ENCODE measurements at regions not wholly inside any gene's neighbourhood (a gene's known extent, or its start where the extent isn't known, plus 50 kb on each side); places are given as distances from the start of the nearest gene placed in this dataset.

DNA sequence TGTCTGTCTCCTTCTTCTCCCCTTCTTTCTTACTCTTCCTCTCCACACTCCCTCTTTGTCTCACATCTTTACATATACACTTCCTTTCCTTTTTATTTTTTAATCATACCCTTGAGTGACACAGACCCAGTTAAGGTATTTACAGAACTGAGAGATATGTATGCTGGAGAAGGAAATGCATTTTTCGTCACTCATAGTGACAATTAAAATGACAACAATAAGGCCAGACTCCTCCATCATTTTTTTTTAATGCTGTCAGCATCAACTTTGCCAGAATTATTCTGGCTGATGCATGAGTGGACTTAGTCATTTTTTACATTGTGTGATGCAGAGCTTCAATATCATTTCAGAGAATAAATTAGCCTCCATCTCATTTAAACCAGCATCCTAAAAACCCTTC lies 272.9 kb downstream of the TMEM38B start:
- TF ChIP-seq JUND (IDR thresholded peaks at IDR 0.05) (no peak), TAF1 (conservative IDR thresholded peaks at IDR 0.05) (no peak), EGR1 (IDR thresholded peaks at IDR 0.05; ENCODE audit: low read depth in 2 of 2) (no peak), RAD21 (IDR thresholded peaks at IDR 0.05) (no peak), YY1 (IDR thresholded peaks at IDR 0.05) (no peak), RXRA (IDR thresholded peaks at IDR 0.05) (no peak), SP1 (IDR thresholded peaks at IDR 0.05) (no peak)
- TF ChIP-seq, protein P1, sequence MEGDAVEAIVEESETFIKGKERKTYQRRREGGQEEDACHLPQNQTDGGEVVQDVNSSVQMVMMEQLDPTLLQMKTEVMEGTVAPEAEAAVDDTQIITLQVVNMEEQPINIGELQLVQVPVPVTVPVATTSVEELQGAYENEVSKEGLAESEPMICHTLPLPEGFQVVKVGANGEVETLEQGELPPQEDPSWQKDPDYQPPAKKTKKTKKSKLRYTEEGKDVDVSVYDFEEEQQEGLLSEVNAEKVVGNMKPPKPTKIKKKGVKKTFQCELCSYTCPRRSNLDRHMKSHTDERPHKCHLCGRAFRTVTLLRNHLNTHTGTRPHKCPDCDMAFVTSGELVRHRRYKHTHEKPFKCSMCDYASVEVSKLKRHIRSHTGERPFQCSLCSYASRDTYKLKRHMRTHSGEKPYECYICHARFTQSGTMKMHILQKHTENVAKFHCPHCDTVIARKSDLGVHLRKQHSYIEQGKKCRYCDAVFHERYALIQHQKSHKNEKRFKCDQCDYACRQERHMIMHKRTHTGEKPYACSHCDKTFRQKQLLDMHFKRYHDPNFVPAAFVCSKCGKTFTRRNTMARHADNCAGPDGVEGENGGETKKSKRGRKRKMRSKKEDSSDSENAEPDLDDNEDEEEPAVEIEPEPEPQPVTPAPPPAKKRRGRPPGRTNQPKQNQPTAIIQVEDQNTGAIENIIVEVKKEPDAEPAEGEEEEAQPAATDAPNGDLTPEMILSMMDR (IDR thresholded peaks at IDR 0.05; ENCODE audit: low read depth, low read length, missing input control), result no peak
- TF ChIP-seq, protein P2, sequence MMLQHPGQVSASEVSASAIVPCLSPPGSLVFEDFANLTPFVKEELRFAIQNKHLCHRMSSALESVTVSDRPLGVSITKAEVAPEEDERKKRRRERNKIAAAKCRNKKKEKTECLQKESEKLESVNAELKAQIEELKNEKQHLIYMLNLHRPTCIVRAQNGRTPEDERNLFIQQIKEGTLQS (IDR thresholded peaks at IDR 0.05), result no peak

All from liver (tissue), 3 donors.